Neuronal stem cell (in vitro differentiated cells): ENCODE measurements at regions not wholly inside any gene's neighbourhood (a gene's known extent, or its start where the extent isn't known, plus 50 kb on each side); places are given as distances from the start of the nearest gene placed in this dataset.
A peak's percentile ranks its signal among the peaks of the same experiment; 100 is the strongest.

Source experiments
- DNase-seq: peaks from one replicate; pipeline ENCODE4 v3.0.0-alpha.2; 2013; ENCODE audit warnings: low spot score
- H2AFZ ChIP-seq: one replicate; pipeline ENCODE4 v1.6.1; 2013; ENCODE audit warnings: mild to moderate bottlenecking, low read length, inconsistent platforms
- H2AK5ac ChIP-seq: 2 replicates; pipeline ENCODE4 v1.6.1; 2013; ENCODE audit warnings: low read depth, mild to moderate bottlenecking, inconsistent platforms, low read length, moderate library complexity, mixed read lengths
- H2BK120ac ChIP-seq: 2 replicates; pipeline ENCODE4 v1.6.1; 2013; ENCODE audit warnings: low read depth, mild to moderate bottlenecking, inconsistent platforms, low read length, moderate library complexity, mixed read lengths
- H2BK12ac ChIP-seq: one replicate; pipeline ENCODE4 v1.6.1; 2013; ENCODE audit warnings: low read length, inconsistent platforms
- H2BK15ac ChIP-seq: 2 replicates; pipeline ENCODE4 v1.6.1; 2013; ENCODE audit warnings: mild to moderate bottlenecking, low read length, inconsistent platforms, mixed read lengths
- H2BK5ac ChIP-seq: one replicate; pipeline ENCODE4 v1.6.1; 2013; ENCODE audit warnings: inconsistent platforms, mild to moderate bottlenecking, low read length, moderate library complexity
- H3K14ac ChIP-seq: one replicate; pipeline ENCODE4 v1.6.1; 2013; ENCODE audit warnings: low read length, inconsistent platforms
- H3K18ac ChIP-seq: 2 replicates; pipeline ENCODE4 v1.6.1; 2013; ENCODE audit warnings: low read length, inconsistent platforms
- H3K23ac ChIP-seq: 2 replicates; pipeline ENCODE4 v1.6.1; 2013; ENCODE audit warnings: low read depth, mild to moderate bottlenecking, mixed read lengths, low read length, inconsistent platforms; ENCODE audit not compliant: poor library complexity
- H3K27ac ChIP-seq: replicated peaks from 3 replicates; pipeline ENCODE4 v1.5.1; 2013; ENCODE audit warnings: low read length, inconsistent platforms
- H3K27me3 ChIP-seq, 3 experiments: 2 replicates each; pipeline ENCODE4 v1.6.1; 2013; ENCODE audit warnings: low read length in 3 of 3, mild to moderate bottlenecking in 2 of 3, inconsistent platforms in 1 of 3, low read depth in 1 of 3, mixed read lengths in 1 of 3, moderate library complexity in 1 of 3; ENCODE audit not compliant: control insufficient read depth in 3 of 3, insufficient read depth in 3 of 3
- H3K36me3 ChIP-seq, 2 donors: replicated peaks in 1 of 2; 2 replicates each; pipeline ENCODE4 v1.6.1; 2013; ENCODE audit warnings: low read length in 2 of 2; ENCODE audit not compliant: control insufficient read depth in 2 of 2, insufficient read depth in 2 of 2
- H3K4ac ChIP-seq: 2 replicates; pipeline ENCODE4 v1.6.1; 2013; ENCODE audit warnings: inconsistent platforms, mild to moderate bottlenecking, low read length, moderate library complexity
- H3K4me1 ChIP-seq, 2 donors: 1 replicate in 1 of 2; 2 replicates in 1 of 2; pipeline ENCODE4 v1.6.1; 2013; ENCODE audit warnings: low read length in 2 of 2, low read depth in 1 of 2; ENCODE audit not compliant: control insufficient read depth in 2 of 2, insufficient read depth in 1 of 2
- H3K4me2 ChIP-seq: one replicate; pipeline ENCODE4 v1.6.1; 2013; ENCODE audit warnings: mild to moderate bottlenecking, low read length, inconsistent platforms; ENCODE audit not compliant: insufficient read depth, poor library complexity, severe bottlenecking
- H3K4me3 ChIP-seq, 2 donors: 2 replicates each; pipeline ENCODE4 v1.5.1; 2013; ENCODE audit warnings: low read length in 2 of 2, mild to moderate bottlenecking in 2 of 2, inconsistent platforms in 1 of 2, moderate library complexity in 1 of 2
- H3K79me1 ChIP-seq: one replicate; pipeline ENCODE4 v1.6.1; 2013; ENCODE audit warnings: low read depth, mild to moderate bottlenecking, inconsistent platforms, low read length, moderate library complexity
- H3K9ac ChIP-seq: one replicate; pipeline ENCODE4 v1.6.1; 2013; ENCODE audit warnings: mild to moderate bottlenecking, low read depth, low read length, inconsistent platforms; ENCODE audit not compliant: poor library complexity
- H3K9me3 ChIP-seq, 2 donors: replicated peaks in 1 of 2; 2 replicates each; pipeline versions ENCODE3 to v1.6.1; 2013; ENCODE audit warnings: low read length in 2 of 2, mild to moderate bottlenecking in 2 of 2, inconsistent platforms in 1 of 2, low read depth in 1 of 2, mixed read lengths in 1 of 2, moderate library complexity in 1 of 2; ENCODE audit not compliant: control insufficient read depth in 2 of 2, insufficient read depth in 1 of 2
- H4K8ac ChIP-seq: one replicate; pipeline ENCODE4 v1.6.1; 2013; ENCODE audit warnings: low read depth, mild to moderate bottlenecking, inconsistent platforms, low read length, moderate library complexity
- H4K91ac ChIP-seq: one replicate; pipeline ENCODE4 v1.6.1; 2013; ENCODE audit warnings: low read length, low read depth, mild to moderate bottlenecking, inconsistent platforms; ENCODE audit not compliant: poor library complexity
- WGBS, 2 donors: extraction: QIAGEN DNeasy Blood & Tissue Kit; methylation state at CpG; one replicate each; pipeline ENCODE4 v1.1.7; 2013; ENCODE audit warnings: missing lambda C conversion rate in 2 of 2, mixed read lengths in 1 of 2; ENCODE audit not compliant: insufficient read length in 2 of 2, insufficient replicate concordance in 1 of 2; ENCODE audit errors: extremely low coverage in 2 of 2; 5-methylcytosine and 5-hydroxymethylcytosine counted together

DNA sequence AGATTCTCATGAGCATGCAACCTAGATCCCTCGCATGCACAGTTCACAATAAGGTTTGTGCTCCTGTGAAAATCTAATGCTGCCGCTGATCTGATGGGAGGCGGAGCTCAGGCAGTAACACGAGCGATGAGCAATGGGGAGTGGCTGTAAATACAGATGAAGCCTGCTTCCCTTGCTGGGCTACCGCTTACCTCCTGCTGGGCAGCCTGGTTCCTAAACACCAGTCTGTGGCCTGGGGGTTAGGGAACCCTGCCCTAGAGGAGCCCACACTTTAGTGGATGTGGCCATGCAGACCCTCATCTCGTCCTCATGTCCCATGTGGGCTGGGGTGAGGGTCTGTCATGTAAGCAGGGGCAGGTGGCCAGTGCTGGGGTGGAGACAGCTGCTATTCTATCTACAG, 417.6 kb downstream of the GLRX3 start:
- H2BK12ac ChIP-seq, result no peak overlapping the region
- no peaks in the 10 kb centered on the region for H3K27me3 ChIP-seq
- no peaks in the 10 kb centered on the region for H3K9me3 ChIP-seq
- H3K79me1 ChIP-seq, result no peaks in the 10 kb centered on the region
- peak overlapping the region; percentile 11 for H2AK5ac ChIP-seq
- H3K9ac ChIP-seq, result no peak overlapping the region
- H3K4me2 ChIP-seq, result no peak overlapping the region
- H2BK15ac ChIP-seq, result no peak overlapping the region
- no peaks in the 10 kb centered on the region for H3K4me1 ChIP-seq
- no peak overlapping the region for H3K27ac ChIP-seq
- DNase-seq, result no peak
- H3K4ac ChIP-seq, result no peak overlapping the region
- H2BK120ac ChIP-seq, result no peak overlapping the region
- no peak overlapping the region for H3K18ac ChIP-seq
- no peak overlapping the region for H3K14ac ChIP-seq
- H3K4me3 ChIP-seq, result peak overlapping the region in 1 of 2 donors; percentile 32
- H3K23ac ChIP-seq, result no peak overlapping the region
- no peak overlapping the region for H2BK5ac ChIP-seq
- H3K36me3 ChIP-seq, result no peaks in the 10 kb centered on the region
- H4K91ac ChIP-seq, result no peak overlapping the region
- WGBS, 2 donors, result no CpG with 5 or more reads among the region's 7 CpGs
- no peak overlapping the region for H4K8ac ChIP-seq
- H2AFZ ChIP-seq, result no peak overlapping the region

- Histone ChIP-seq H3K9me3 (no peaks in the 10 kb centered on the region), H2BK12ac (no peak overlapping the region), H3K79me1 (no peaks in the 10 kb centered on the region), H3K36me3 (no peaks in the 10 kb centered on the region), H3K23ac (no peak overlapping the region), H3K27me3 (no peaks in the 10 kb centered on the region), H2BK5ac (no peak overlapping the region), H4K91ac (no peak overlapping the region), H3K9ac (peak overlapping the region; percentile 27), H3K4me3 (no peak overlapping the region), H2BK15ac (no peak overlapping the region), H2AK5ac (peak overlapping the region; percentile 1), H3K4me2 (no peak overlapping the region), H2AFZ (no peak overlapping the region), H3K18ac (peak overlapping the region; percentile 45), H3K4me1 (no peaks in the 10 kb centered on the region), H3K27ac (no peak overlapping the region), H2BK120ac (no peak overlapping the region), H4K8ac (no peak overlapping the region), H3K14ac (no peak overlapping the region), H3K4ac (no peak overlapping the region)
- DNase-seq, result no peak
- WGBS, 2 donors, result no CpG with 5 or more reads among the region's 14 CpGs
These were observed 418.7 kb downstream of the GLRX3 start for GRCh38 chr10:130554701-130555410.

- H4K91ac ChIP-seq, result no peak overlapping the region
- H2BK120ac ChIP-seq, result no peak overlapping the region
- no peak overlapping the region for H3K9ac ChIP-seq
- WGBS, 2 donors, result no CpG with 5 or more reads among the region's 7 CpGs
- no peak overlapping the region for H3K4me3 ChIP-seq
- no peak overlapping the region for H3K23ac ChIP-seq
- no peak overlapping the region for H3K18ac ChIP-seq
- DNase-seq, result no peak
- H2BK12ac ChIP-seq, result no peak overlapping the region
- H3K9me3 ChIP-seq, result no peaks in the 10 kb centered on the region
- H2AFZ ChIP-seq, result no peak overlapping the region
- no peaks in the 10 kb centered on the region for H3K79me1 ChIP-seq
- H3K36me3 ChIP-seq, result no peaks in the 10 kb centered on the region
- H3K14ac ChIP-seq, result no peak overlapping the region
- no peak overlapping the region for H3K27ac ChIP-seq
- H3K4me2 ChIP-seq, result no peak overlapping the region
- no peak overlapping the region for H3K4ac ChIP-seq
- no peak overlapping the region for H2AK5ac ChIP-seq
- no peaks in the 10 kb centered on the region for H3K4me1 ChIP-seq
- H3K27me3 ChIP-seq, result no peaks in the 10 kb centered on the region
- H2BK5ac ChIP-seq, result no peak overlapping the region
- no peak overlapping the region for H4K8ac ChIP-seq
- H2BK15ac ChIP-seq, result no peak overlapping the region
These were observed 419.2 kb downstream of the GLRX3 start for GRCh38 chr10:130555411-130555750.

GRCh38 chr10:130557181-130557845, 421.1 kb downstream of the GLRX3 start:
- Histone ChIP-seq H3K4me3 (no peak overlapping the region), H2BK5ac (no peak overlapping the region), H2BK12ac (no peak overlapping the region), H3K4me1 (no peaks in the 10 kb centered on the region), H3K36me3 (no peaks in the 10 kb centered on the region), H3K23ac (no peak overlapping the region), H2AK5ac (no peak overlapping the region), H4K91ac (no peak overlapping the region), H3K79me1 (no peaks in the 10 kb centered on the region), H2BK15ac (no peak overlapping the region), H2AFZ (no peak overlapping the region), H3K9me3 (no peaks in the 10 kb centered on the region), H3K27ac (no peak overlapping the region), H2BK120ac (no peak overlapping the region), H3K9ac (no peak overlapping the region), H4K8ac (no peak overlapping the region), H3K4ac (no peak overlapping the region), H3K4me2 (no peak overlapping the region), H3K18ac (no peak overlapping the region), H3K14ac (no peak overlapping the region), H3K27me3 (no peaks in the 10 kb centered on the region)
- no CpG with 5 or more reads among the region's 8 CpGs for WGBS, 2 donors
- DNase-seq, result no peak
